Astrocyte (in vitro differentiated cells and primary cell): ENCODE measurements at regions not wholly inside any gene's neighbourhood (a gene's known extent, or its start where the extent isn't known, plus 50 kb on each side); places are given as distances from the start of the nearest gene placed in this dataset.

Experiments
- DNase-seq: peaks from one replicate; pipeline ENCODE4 v3.0.0-alpha.2; 2010; ENCODE audit warnings: low read depth
- FAIRE-seq: peaks from 2 replicates; lab custom pipeline; 2011; peaks lifted over from hg19 to GRCh38; lab: Jason Lieb, UNC
- H2AFZ ChIP-seq: 2 replicates; pipeline ENCODE4 v1.6.0; 2012; ENCODE audit warnings: low read depth, low read length, inconsistent platforms
- H3K27ac ChIP-seq: 2 replicates; pipeline ENCODE4 v1.5.1; 2011; ENCODE audit warnings: low read depth, low read length, inconsistent platforms
- H3K27me3 ChIP-seq: 2 replicates; pipeline ENCODE4 v1.6.0; 2011; ENCODE audit warnings: low read length, inconsistent platforms; ENCODE audit not compliant: insufficient read depth
- H3K36me3 ChIP-seq: 2 replicates; pipeline ENCODE4 v1.5.1; 2011; ENCODE audit warnings: low read length, inconsistent platforms; ENCODE audit not compliant: insufficient read depth
- H3K4me1 ChIP-seq: 2 replicates; pipeline ENCODE4 v1.5.1; 2011; ENCODE audit warnings: low read length, inconsistent platforms; ENCODE audit not compliant: insufficient read depth
- H3K4me2 ChIP-seq: 2 replicates; pipeline ENCODE4 v1.6.0; 2012; ENCODE audit warnings: low read length, inconsistent platforms
- H3K4me3 ChIP-seq: 2 replicates; pipeline ENCODE4 v1.5.1; 2011; ENCODE audit warnings: low read depth, mild to moderate bottlenecking, low read length, inconsistent platforms; ENCODE audit not compliant: insufficient read depth
- H3K79me2 ChIP-seq: 2 replicates; pipeline ENCODE4 v1.6.0; 2012; ENCODE audit warnings: mild to moderate bottlenecking, low read length, inconsistent platforms; ENCODE audit not compliant: insufficient read depth
- H3K9ac ChIP-seq: 2 replicates; pipeline ENCODE4 v1.6.0; 2012; ENCODE audit warnings: mild to moderate bottlenecking, low read length, inconsistent platforms
- H3K9me3 ChIP-seq: 2 replicates; pipeline ENCODE4 v1.5.1; 2012; ENCODE audit warnings: low read depth, mild to moderate bottlenecking, low read length, inconsistent platforms; ENCODE audit not compliant: insufficient read depth
- H4K20me1 ChIP-seq: 2 replicates; pipeline ENCODE4 v1.6.0; 2012; ENCODE audit warnings: low read length, inconsistent platforms; ENCODE audit not compliant: insufficient read depth
- H3K27ac Mint-ChIP-seq: one replicate; pipeline ENCODE4 v1.8.0; 2021; ENCODE audit warnings: mild to moderate bottlenecking, mixed read lengths; ENCODE audit not compliant: unreplicated experiment
- H3K27me3 Mint-ChIP-seq: one replicate; pipeline ENCODE4 v1.8.0; 2021; ENCODE audit warnings: low read depth, mixed read lengths; ENCODE audit not compliant: unreplicated experiment
- H3K36me3 Mint-ChIP-seq: one replicate; pipeline ENCODE4 v1.8.0; 2021; ENCODE audit warnings: low read depth, mixed read lengths; ENCODE audit not compliant: unreplicated experiment
- H3K4me1 Mint-ChIP-seq: one replicate; pipeline ENCODE4 v1.8.0; 2021; ENCODE audit warnings: low read depth, mixed read lengths; ENCODE audit not compliant: unreplicated experiment
- H3K4me3 Mint-ChIP-seq: one replicate; pipeline ENCODE4 v1.8.0; 2021; ENCODE audit warnings: mild to moderate bottlenecking, moderate library complexity, mixed read lengths; ENCODE audit not compliant: unreplicated experiment
- H3K9me3 Mint-ChIP-seq: one replicate; pipeline ENCODE4 v1.8.0; 2021; ENCODE audit warnings: mild to moderate bottlenecking, mixed read lengths; ENCODE audit not compliant: unreplicated experiment
- CTCF ChIP-seq: IDR thresholded peaks from 2 replicates; pipeline ENCODE4 v1.5.1; 2011; ENCODE audit warnings: low read depth, mild to moderate bottlenecking, inconsistent platforms, low read length, moderate library complexity; ENCODE audit not compliant: insufficient read depth
- EZH2 ChIP-seq: IDR thresholded peaks from 2 replicates; pipeline ENCODE4 v1.6.1; 2012; ENCODE audit warnings: mild to moderate bottlenecking, low read length, inconsistent platforms; ENCODE audit not compliant: insufficient read depth

GRCh38 chr22:48332438-48333322 lies 1495.0 kb downstream of the BRD1 start:
- H3K27ac ChIP-seq, result no peak overlapping the region
- H3K27me3 ChIP-seq, result no peaks in the 10 kb centered on the region
- no peaks in the 10 kb centered on the region for H3K79me2 ChIP-seq
- no peak for TF ChIP-seq EZH2
- H3K9ac ChIP-seq, result no peak overlapping the region
- no peak overlapping the region for H2AFZ ChIP-seq
- H3K4me3 Mint-ChIP-seq, result no peak overlapping the region
- H3K9me3 ChIP-seq, result peaks cover 15% of the 10 kb centered on the region
- DNase-seq (no peak), FAIRE-seq (no peak)
- H4K20me1 ChIP-seq, result no peaks in the 10 kb centered on the region
- H3K4me3 ChIP-seq, result no peak overlapping the region
- H3K36me3 ChIP-seq, result no peaks in the 10 kb centered on the region
- H3K4me2 ChIP-seq, result no peak overlapping the region
- peaks cover 3% of the 10 kb centered on the region for H3K4me1 Mint-ChIP-seq
- H3K4me1 ChIP-seq, result no peaks in the 10 kb centered on the region
- H3K27me3 Mint-ChIP-seq, result peaks cover 11% of the 10 kb centered on the region
- H3K27ac Mint-ChIP-seq, result no peak overlapping the region
- H3K36me3 Mint-ChIP-seq, result no peaks in the 10 kb centered on the region
- H3K9me3 Mint-ChIP-seq, result peaks cover 6% of the 10 kb centered on the region

- peaks cover 6% of the 10 kb centered on the region for H3K9me3 Mint-ChIP-seq
- no peak for FAIRE-seq
- Histone ChIP-seq H3K4me3 (no peak overlapping the region), H3K36me3 (no peaks in the 10 kb centered on the region), H3K27ac (no peak overlapping the region), H4K20me1 (no peaks in the 10 kb centered on the region), H3K79me2 (no peaks in the 10 kb centered on the region), H3K27me3 (no peaks in the 10 kb centered on the region), H3K4me2 (no peak overlapping the region), H2AFZ (no peak overlapping the region), H3K9me3 (peaks cover 15% of the 10 kb centered on the region), H3K4me1 (no peaks in the 10 kb centered on the region), H3K9ac (no peak overlapping the region)
- no peak overlapping the region for H3K4me3 Mint-ChIP-seq
- no peak overlapping the region for H3K27ac Mint-ChIP-seq
- no peaks in the 10 kb centered on the region for H3K36me3 Mint-ChIP-seq
- TF ChIP-seq CTCF (no peak), EZH2 (no peak)
- peaks cover 3% of the 10 kb centered on the region for H3K4me1 Mint-ChIP-seq
- peaks cover 8% of the 10 kb centered on the region for H3K27me3 Mint-ChIP-seq
- no peak for DNase-seq
Measured at GRCh38 chr22:48331691-48332220, 1495.9 kb downstream of the BRD1 start.

- H3K9me3 Mint-ChIP-seq, result peaks cover 6% of the 10 kb centered on the region
- H3K9ac ChIP-seq, result no peak overlapping the region
- no peaks in the 10 kb centered on the region for H3K79me2 ChIP-seq
Measured at GRCh38 chr22:48331266-48331665, 1496.4 kb downstream of the BRD1 start.

More at GRCh38 chr22:48331266-48331665, 1496.4 kb downstream of the BRD1 start:
- FAIRE-seq, result no peak
- H3K4me3 ChIP-seq, result no peak overlapping the region
- no peaks in the 10 kb centered on the region for H3K4me1 ChIP-seq
- H3K27ac Mint-ChIP-seq, result no peak overlapping the region
- TF ChIP-seq CTCF (no peak), EZH2 (no peak)
- no peak overlapping the region for H2AFZ ChIP-seq
- peaks cover 3% of the 10 kb centered on the region for H3K4me1 Mint-ChIP-seq
- DNase-seq, result no peak
- H3K4me2 ChIP-seq, result no peak overlapping the region
- no peaks in the 10 kb centered on the region for H4K20me1 ChIP-seq
- H3K36me3 ChIP-seq, result no peaks in the 10 kb centered on the region
- no peaks in the 10 kb centered on the region for H3K36me3 Mint-ChIP-seq
- no peak overlapping the region for H3K27ac ChIP-seq
- peaks cover 15% of the 10 kb centered on the region for H3K9me3 ChIP-seq
- H3K27me3 Mint-ChIP-seq, result peaks cover 11% of the 10 kb centered on the region
- H3K4me3 Mint-ChIP-seq, result no peak overlapping the region
- H3K27me3 ChIP-seq, result no peaks in the 10 kb centered on the region
